Activated CD8-positive, alpha-beta memory T cell treated with anti-CD3 and anti-CD28 coated beads, Interleukin-2, amount 50 U/mL, for 48 hours (primary cell): ENCODE measurements at regions not wholly inside any gene's neighbourhood (a gene's known extent, or its start where the extent isn't known, plus 50 kb on each side); places are given as distances from the start of the nearest gene placed in this dataset.

ENCODE experiments used
- DNase-seq: peaks from one replicate; pipeline ENCODE4 v3.0.0-alpha.2; 2020

GRCh38 chrX:39519030-39519488, 578.7 kb downstream of the BCOR start:
- DNase-seq, result no peak

DNA sequence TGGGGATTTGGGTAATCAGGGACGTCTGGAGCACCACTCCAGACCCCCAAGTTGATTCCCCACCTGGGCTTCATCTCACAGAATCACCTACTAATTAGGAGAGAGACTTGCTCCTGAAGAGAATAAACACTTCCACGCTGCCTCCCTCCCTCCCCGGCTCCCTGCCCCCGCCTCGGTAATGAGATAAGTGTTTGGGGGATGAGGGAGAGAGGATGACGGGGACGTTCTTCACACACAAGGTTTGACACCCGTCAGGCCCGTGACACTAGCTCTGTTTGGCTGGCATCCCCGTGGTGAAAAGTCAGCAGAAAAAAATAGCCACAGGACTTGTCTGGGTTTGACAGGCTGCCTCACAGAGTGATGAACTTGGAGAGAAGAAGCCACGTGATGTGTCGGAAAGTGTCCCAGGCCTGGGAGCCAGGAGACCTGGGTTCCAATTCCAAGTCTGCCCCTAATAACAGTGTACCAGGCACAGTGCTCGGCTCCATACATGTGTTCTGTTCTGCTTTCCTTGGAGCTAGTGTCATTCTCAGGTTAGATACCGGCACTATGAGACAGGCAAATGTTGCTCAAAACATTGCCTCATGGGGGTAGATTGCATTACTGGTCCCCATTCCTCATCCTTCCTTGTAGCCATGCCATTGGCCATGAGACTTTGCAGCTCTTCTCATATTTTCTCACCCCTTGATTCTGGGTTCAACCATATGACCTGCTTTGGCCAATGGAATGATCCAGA, 578.0 kb downstream of the BCOR start:
- DNase-seq, result no peak

GRCh38 chrX:39525758-39526157, 572.0 kb downstream of the BCOR start:
- DNase-seq, result no peak

GRCh38 chrX:39527025-39527424, 570.7 kb downstream of the BCOR start:
- DNase-seq, result no peak

DNA sequence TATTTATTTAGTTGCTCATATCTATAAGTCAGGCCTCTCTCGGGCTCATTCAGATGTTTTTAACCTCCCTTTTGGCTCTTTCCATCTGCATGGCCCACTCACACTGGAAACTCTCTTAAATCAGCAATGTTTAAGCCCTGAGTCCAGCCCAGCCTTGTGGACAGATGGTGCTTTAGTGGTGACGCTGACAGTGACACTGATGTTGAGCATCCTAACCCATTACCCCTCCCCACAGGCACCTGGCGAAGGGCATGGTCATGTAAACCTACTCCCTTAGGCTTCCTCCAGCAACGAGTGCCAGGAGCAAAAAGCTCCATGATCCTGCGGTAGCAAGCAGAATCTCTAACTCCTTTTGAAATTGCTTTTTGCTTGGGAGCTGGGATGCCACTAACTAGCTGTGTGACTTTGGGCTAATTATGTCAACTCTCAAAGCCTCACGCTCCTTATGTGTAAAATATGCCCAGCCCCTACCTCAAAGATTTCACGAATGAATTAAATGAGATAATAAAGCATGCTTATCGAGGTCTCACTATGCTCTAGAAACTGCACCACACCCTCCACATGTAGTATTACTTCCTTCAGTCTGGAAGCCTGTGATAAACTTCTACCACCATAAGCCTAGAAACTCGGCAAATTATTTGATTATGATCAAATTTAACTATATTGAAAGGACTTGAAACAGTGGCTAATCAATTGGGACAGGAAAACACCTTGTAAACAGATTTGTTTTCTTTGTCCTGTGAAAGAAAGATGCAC, 569.4 kb downstream of the BCOR start:
- DNase-seq, result no peak

DNA sequence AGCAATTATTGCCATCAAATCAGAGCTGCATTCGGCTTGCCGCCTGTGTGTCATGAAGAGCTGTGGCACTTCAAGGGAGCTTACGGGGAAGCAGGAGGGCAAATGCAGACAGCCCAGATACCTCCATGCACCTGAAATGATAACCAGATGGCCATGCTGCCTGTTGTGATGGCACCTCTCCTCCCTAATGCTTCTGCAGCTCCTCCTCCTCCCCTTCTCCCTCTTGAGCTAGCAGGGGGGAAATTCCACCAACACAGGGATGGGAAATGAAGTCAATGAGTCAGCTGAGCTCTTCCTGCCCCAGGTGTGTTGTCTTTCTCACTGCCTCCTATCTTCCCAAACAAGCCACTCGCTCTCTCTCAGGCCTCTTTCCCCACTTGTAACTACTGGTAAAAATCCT, 565.0 kb downstream of the BCOR start:
- no peak for DNase-seq

- no peak for DNase-seq
Measured at GRCh38 chrX:39534949-39535348, 562.8 kb downstream of the BCOR start.

DNA sequence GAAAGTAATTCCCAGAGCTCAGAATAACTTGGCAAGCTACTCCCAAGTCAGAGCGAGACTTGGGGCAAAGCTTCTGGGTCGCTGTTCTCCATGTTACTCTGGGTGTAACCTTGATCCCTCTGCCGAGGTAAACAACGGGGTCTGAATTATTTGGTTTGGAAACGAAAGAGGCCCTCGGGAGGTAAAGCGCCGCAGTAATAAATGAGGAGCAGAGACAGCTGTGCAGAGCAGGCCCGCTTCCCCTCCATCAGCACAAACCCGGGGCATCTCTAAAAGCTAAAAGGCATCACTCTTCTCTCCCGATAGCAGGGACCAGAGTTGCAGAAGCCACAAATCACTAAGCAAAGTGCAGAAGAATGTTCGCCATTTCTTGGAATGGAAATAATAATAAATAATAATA, 561.5 kb downstream of the BCOR start:
- no peak for DNase-seq

DNA sequence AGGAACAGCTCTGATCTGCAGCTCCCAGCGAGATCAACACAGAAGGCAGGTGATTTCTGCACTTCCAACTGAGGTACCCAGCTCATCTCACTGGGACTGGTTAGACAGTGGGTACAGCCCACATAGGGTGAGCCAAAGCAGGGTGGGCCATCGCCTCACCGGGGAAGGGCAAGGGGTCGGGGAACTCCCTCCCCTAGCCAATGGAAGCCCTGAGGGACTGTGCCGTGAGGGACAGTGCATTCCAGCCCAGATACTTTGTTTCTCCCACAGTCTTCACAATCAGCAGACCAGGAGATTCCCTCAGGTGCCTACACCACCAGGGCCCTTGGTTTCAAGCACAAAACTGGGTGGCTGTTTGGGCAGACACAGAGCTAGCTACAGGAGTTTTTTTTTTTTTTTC, 555.9 kb downstream of the BCOR start:
- no peak for DNase-seq

GRCh38 chrX:39542316-39542715, 555.4 kb downstream of the BCOR start:
- DNase-seq, result no peak

DNA sequence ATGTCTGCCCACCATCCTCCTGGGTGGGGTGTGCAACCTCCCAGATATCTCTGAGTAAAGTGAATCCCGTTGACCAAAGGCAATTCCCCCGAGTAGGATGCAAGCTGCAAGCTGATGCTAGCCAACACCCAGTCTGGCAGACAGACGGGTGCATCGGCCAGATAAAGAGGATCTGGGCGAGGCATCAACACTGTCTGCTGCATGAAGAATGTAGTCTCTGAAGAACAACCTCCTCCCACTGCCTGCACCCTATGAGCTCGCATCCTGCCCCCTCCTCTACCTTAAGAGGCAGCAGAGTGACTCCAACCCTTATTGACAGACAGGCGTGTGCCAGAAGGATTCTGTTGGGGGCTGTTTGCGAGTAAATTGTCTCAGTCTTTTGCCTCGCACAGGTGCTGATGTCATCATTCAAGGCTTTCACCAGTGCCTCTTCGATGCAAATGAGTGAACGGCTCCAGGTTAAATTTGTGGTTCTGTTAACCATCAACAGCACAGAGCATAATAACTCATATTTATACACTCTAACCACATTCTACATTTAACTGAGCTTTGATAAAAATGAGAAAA, 546.9 kb downstream of the BCOR start:
- DNase-seq, result no peak

GRCh38 chrX:39551762-39552161, 546.0 kb downstream of the BCOR start:
- DNase-seq, result no peak

GRCh38 chrX:39555431-39555830, 542.3 kb downstream of the BCOR start:
- no peak for DNase-seq

DNA sequence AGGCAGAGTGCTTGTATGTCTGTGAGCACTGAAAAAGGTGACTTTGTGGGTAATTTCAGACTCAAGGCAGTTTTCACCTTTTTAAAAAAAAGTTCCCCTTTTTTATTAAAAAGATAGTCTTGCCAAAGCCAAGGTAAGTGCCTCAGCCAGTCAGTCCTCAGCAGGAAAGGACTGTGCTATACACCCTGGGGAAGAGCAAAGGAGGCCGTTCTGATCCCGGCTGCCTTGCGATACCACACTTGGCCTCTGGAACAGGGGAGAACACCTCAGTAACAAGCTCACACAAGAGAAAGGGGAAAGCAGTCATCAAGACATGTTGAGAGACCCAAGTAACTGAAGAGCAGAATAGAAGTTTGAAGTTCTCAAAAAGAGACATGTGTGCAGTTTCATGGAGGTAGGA, 541.7 kb downstream of the BCOR start:
- DNase-seq, result no peak

DNA sequence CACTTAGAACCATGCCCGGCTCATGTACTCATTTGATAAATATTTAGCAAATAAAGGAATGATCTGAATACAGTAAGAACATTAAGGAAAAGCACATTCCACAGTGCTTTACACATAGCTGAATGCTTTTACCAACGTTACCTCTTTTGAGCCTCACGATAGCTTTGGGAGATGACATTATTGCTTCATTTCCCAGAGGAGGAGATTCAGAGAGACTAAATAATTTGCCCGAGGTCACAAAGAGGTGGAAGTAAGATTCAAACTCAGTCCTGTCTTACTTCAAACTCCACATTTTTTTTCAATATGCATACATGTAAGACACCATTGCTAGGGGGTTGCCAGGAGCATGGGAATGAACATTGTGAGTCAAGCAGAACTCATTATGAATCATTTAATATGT, 538.5 kb downstream of the BCOR start:
- DNase-seq, result no peak

- DNase-seq, result no peak
Measured at GRCh38 chrX:39560271-39560670, 537.5 kb downstream of the BCOR start.

DNA sequence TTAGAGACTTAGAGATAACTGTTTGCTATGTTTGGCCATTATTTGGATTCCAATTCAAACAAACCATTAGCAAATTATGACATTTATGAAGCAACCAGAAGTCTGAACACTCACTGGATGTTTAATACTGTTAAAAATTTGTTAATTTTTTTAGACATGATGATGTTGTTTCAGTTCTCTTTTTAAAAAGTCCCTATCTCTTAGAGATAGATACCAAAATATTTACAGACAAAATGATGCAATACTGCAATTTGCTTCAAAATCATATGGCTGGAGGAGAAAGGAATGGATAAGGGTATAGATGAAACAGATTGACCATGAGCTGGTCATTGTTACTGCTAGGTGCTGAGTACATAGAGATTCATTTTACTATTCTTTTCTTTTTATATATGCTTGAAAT, 534.6 kb downstream of the BCOR start:
- no peak for DNase-seq

DNA sequence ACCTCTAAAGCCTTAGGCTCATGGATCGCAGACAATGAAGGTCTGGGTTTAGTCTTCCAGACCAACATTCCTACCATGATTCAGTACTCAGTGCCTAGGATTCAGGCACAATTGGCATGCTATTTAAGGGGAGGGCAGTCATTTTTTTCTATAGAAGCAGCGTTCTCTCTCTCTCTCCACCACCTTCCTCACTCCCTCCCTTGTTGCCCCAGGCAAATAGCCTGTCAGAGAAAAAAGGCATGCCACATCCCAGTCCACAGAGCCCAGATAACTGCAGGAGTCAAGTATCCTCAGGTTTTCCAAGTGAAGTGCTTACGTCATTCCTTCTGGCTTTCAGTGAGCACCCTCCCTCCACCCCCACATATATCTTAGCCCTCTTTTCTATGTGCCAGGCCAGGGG, 533.0 kb downstream of the BCOR start:
- DNase-seq, result no peak

DNA sequence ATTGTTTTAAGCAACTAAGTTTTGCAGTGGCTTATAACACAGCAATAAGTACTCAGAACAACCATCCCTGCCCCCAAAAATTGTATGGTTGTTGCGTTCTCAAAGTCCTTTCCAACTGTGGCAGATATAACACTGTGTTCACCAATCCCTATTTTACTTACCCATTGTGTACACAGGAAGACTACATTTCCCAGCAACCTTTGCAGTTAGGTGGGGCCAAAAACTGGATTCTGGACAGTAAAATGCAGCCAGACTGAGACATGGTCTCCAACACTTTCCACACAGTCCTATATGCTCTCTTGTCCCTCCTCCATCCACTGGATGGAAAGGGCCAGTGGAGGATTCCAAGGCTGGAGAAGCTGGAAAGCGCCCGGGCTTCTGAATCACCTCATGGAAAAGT, 523.6 kb downstream of the BCOR start:
- DNase-seq, result no peak

GRCh38 chrX:39576041-39576872, 521.5 kb downstream of the BCOR start:
- no peak for DNase-seq

DNA sequence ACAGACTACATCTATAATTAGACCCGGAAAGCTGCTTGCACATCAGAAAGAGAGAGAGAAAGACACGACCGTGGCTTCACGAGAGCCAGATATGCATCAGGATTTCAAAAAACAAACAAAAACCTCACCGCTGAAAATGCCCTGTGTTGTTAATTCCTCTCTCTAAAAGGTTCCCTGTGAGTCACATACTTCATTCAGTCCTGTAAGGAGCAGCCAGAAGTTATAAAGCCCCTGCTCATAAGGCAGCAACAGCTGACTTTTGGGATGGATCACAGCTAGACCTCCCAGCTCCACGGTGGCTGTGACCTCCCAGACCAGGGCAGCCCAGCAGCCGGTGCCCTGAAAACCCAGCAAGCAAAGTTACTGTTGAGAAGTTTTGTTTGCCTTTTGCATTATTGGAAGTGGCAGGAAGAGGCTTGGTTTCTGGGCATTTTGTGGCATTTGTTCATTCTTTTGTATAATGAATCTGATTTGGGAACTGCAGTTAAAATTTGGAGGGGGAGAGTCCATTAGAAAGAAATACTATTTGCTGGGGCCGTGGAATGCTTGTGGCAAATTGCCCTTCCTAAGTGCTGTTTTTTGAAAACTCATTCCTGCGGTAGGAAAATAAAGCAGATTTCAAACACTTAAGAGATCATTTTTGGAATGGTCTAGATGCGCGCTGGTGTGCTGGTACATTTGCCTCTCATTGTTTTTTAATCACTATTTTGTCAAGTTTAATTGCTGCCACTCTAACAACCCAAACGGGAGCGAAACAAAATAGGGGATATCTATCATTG, 520.4 kb downstream of the BCOR start:
- no peak for DNase-seq
